Effector CD4-positive, alpha-beta T cell (primary cell): ENCODE measurements at regions not wholly inside any gene's neighbourhood (a gene's known extent, or its start where the extent isn't known, plus 50 kb on each side); places are given as distances from the start of the nearest gene placed in this dataset.
"Not testable (repeated sequence)": the region's sequence is repeated elsewhere in the genome, so short reads cannot be mapped to it uniquely, and the experiment has no call there.

ENCODE experiments used
- DNase-seq: peaks from one replicate; pipeline ENCODE4 v3.0.0-alpha.2; 2020

- DNase-seq: no peak
Measured at GRCh38 chr6:137545073-137545472, 50.9 kb upstream of the OLIG3 start.

GRCh38 chr6:137547186-137547585 is 53.0 kb upstream of the OLIG3 start:
- DNase-seq: no peak

- no peak for DNase-seq
Measured at GRCh38 chr6:137547601-137548000, 53.4 kb upstream of the OLIG3 start.

GRCh38 chr6:137549106-137549505 is 54.9 kb upstream of the OLIG3 start:
- no peak for DNase-seq

- DNase-seq: no peak
Measured at GRCh38 chr6:137550535-137550934, 56.3 kb upstream of the OLIG3 start.

GRCh38 chr6:137552146-137552545 is 58.0 kb upstream of the OLIG3 start:
- DNase-seq: no peak

GRCh38 chr6:137552809-137553208 is 58.6 kb upstream of the OLIG3 start:
- DNase-seq: no peak

- peak; percentile 6 for DNase-seq
Measured at GRCh38 chr6:137559521-137560183, 65.5 kb upstream of the OLIG3 start.

GRCh38 chr6:137560184-137560563 is 66.0 kb upstream of the OLIG3 start:
- no peak for DNase-seq

GRCh38 chr6:137568067-137568466 is 73.9 kb upstream of the OLIG3 start:
- no peak for DNase-seq

GRCh38 chr6:137570393-137570792 is 76.2 kb upstream of the OLIG3 start:
- no peak for DNase-seq

GRCh38 chr6:137571854-137572253 is 77.7 kb upstream of the OLIG3 start:
- DNase-seq: peak; percentile 53

- no peak for DNase-seq
Measured at GRCh38 chr6:137573739-137574138, 79.5 kb upstream of the OLIG3 start.

GRCh38 chr6:137579612-137580011 is 85.4 kb upstream of the OLIG3 start:
- DNase-seq: no peak

- no peak for DNase-seq
Measured at GRCh38 chr6:137581019-137581707, 87.0 kb upstream of the OLIG3 start.

GRCh38 chr6:137583519-137583918 is 89.3 kb upstream of the OLIG3 start:
- DNase-seq: not testable (repeated sequence)

GRCh38 chr6:137588472-137588871 is 94.3 kb upstream of the OLIG3 start:
- no peak for DNase-seq

- DNase-seq: peak; percentile 48
Measured at GRCh38 chr6:137589067-137589848, 95.1 kb upstream of the OLIG3 start.

GRCh38 chr6:137590684-137591083 is 96.5 kb upstream of the OLIG3 start:
- no peak for DNase-seq

GRCh38 chr6:137601471-137601870 is 107.3 kb upstream of the OLIG3 start:
- DNase-seq: no peak

- no peak for DNase-seq
Measured at GRCh38 chr6:137602313-137603197, 108.4 kb upstream of the OLIG3 start.

- no peak for DNase-seq
Measured at GRCh38 chr6:137610702-137611101, 116.5 kb upstream of the OLIG3 start.

GRCh38 chr6:137623293-137623692 is 129.1 kb upstream of the OLIG3 start:
- no peak for DNase-seq
